Vagina (tissue), 2 donors: ENCODE measurements at regions not wholly inside any gene's neighbourhood (a gene's known extent, or its start where the extent isn't known, plus 50 kb on each side); places are given as distances from the start of the nearest gene placed in this dataset.

Experiments used
- CTCF ChIP-seq, 3 experiments: fragments of 450-650 bp in 2 of 3; fragments of 200-600 bp in 1 of 3; sonication (generic) in 1 of 3; IDR thresholded peaks; one replicate each; pipeline ENCODE4 v1.5.1; 2017 to 2019; ENCODE audit warnings: antibody characterized with exemption in 3 of 3, mild to moderate bottlenecking in 2 of 3, moderate library complexity in 2 of 3
- POLR2A ChIP-seq, 2 donors: fragments of 450-650 bp; IDR thresholded peaks; one replicate each; pipeline ENCODE4 v1.6.1; 2017; ENCODE audit warnings: antibody characterized with exemption in 2 of 2, mild to moderate bottlenecking in 2 of 2, moderate library complexity in 2 of 2

- TF ChIP-seq POLR2A (IDR thresholded peaks at IDR 0.05) (no peak), CTCF (IDR thresholded peaks at IDR 0.05) (no peak)
These were observed 493.0 kb upstream of the ADGRL4 start for GRCh38 chr1:79499541-79499940.
